Muscle layer of colon (tissue), 2 donors: ENCODE measurements at regions not wholly inside any gene's neighbourhood (a gene's known extent, or its start where the extent isn't known, plus 50 kb on each side); places are given as distances from the start of the nearest gene placed in this dataset.
A peak's percentile ranks its signal among the peaks of the same experiment; 100 is the strongest.

ENCODE experiments used
- H3K27ac ChIP-seq: one replicate; pipeline ENCODE4 v1.7.0; 2013; ENCODE audit warnings: low read depth, mild to moderate bottlenecking, low read length, moderate library complexity
- H3K27me3 ChIP-seq, 2 donors: one replicate each; pipeline ENCODE4 v1.7.0; 2013; ENCODE audit warnings: low read length in 2 of 2, mild to moderate bottlenecking in 2 of 2; ENCODE audit not compliant: insufficient read depth in 2 of 2, control insufficient read depth in 1 of 2
- H3K36me3 ChIP-seq: one replicate; pipeline ENCODE4 v1.7.0; 2013; ENCODE audit warnings: mild to moderate bottlenecking, low read length; ENCODE audit not compliant: insufficient read depth
- H3K4me1 ChIP-seq: one replicate; pipeline ENCODE4 v1.7.0; 2013; ENCODE audit warnings: mild to moderate bottlenecking, low read length; ENCODE audit not compliant: insufficient read depth
- H3K4me3 ChIP-seq, 2 donors: one replicate each; pipeline ENCODE4 v1.7.0; 2013; ENCODE audit warnings: low read length in 2 of 2, low read depth in 1 of 2, mild to moderate bottlenecking in 1 of 2, moderate library complexity in 1 of 2
- H3K9ac ChIP-seq: one replicate; pipeline ENCODE4 v1.7.0; 2013; ENCODE audit warnings: low read length
- H3K9me3 ChIP-seq: one replicate; pipeline ENCODE4 v1.7.0; 2013; ENCODE audit warnings: mild to moderate bottlenecking, low read length
- donor health status: abdominal sarcoma.
- donor health status: Adenocarcinoma of cecum.

DNA sequence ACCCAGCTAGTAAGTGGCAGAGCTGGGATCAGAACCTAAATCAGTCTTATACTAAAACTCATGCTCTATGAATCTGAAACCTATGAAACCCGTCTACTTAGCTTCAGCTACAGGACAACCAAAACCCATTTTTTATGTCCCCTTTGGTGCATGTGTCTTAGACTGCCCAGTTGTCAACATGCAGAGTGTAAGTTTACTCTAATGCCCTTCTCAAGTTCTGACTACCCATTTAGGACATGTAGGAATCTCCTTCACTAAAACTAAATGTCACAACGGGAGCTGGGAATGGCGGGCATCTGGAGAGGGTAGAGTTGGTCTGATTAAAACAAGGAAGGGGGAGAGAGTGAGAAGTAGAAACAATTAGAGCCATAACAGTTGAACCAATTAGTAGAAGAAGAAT is 167.9 kb upstream of the UBASH3B start:
- Histone ChIP-seq H3K27me3 (no peaks in the 10 kb centered on the region), H3K9me3 (no peaks in the 10 kb centered on the region), H3K36me3 (no peaks in the 10 kb centered on the region), H3K4me1 (peaks cover 10% of the 10 kb centered on the region), H3K9ac (no peak overlapping the region), H3K4me3 (no peak overlapping the region), H3K27ac (no peak overlapping the region)

DNA sequence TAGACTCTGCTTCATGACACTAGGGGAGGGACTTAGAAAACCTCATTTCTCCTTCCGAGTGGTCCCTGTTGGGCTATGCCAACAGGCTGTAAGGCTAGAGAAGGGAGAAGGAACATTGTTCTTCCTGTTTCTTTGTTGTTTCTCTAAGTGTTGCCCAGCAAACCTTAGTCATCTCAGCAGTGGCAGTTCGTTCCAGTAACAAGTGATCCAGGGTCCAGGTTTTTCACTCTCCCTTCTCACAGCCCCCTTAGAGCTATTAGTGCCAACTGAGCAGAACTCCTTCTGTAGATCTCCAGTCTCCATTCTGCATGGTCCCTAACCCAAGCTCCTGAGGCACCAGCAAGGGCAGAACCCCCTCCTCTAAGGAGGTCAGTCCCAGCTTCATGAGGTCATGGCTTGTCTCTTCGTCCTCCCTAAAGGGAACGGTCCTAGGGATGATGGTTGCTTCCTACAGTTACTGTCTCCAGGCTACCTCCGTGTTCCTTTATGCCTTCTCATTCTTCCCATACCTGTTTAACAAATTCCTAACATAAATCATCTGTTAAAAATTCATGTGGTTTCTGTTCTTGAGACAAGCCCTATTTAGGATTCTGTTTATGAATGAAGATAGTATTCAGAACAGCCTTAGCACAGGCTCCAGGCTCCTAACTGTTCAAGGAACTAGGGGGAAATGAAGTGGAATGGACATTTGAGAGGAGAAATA is 168.6 kb upstream of the UBASH3B start:
- no peak overlapping the region for H3K27ac ChIP-seq
- no peaks in the 10 kb centered on the region for H3K27me3 ChIP-seq
- no peaks in the 10 kb centered on the region for H3K9me3 ChIP-seq
- no peak overlapping the region for H3K4me3 ChIP-seq
- H3K4me1 ChIP-seq: peaks cover 9% of the 10 kb centered on the region
- no peak overlapping the region for H3K9ac ChIP-seq
- H3K36me3 ChIP-seq: no peaks in the 10 kb centered on the region

DNA sequence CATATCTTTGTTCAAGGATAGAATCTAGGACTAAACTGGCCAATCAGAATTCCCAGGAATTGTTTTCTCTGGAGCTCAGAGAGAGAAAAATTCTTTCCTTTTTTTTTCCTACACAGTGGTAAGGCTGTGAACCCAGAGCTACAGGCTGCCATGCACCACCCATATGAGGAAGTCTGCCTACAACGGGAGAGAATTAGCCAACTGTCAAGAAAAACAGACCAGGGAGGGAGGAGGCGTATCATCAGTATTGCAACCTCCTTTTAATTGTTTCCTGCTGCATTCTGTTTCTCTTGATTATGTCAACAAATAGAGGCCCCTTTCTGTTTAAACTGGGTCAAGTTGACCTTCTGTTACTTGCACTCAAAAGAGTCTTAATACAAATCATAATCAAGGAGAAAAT is 176.5 kb upstream of the UBASH3B start:
- no peaks in the 10 kb centered on the region for H3K4me1 ChIP-seq
- H3K9me3 ChIP-seq: no peaks in the 10 kb centered on the region
- H3K9ac ChIP-seq: no peak overlapping the region

DNA sequence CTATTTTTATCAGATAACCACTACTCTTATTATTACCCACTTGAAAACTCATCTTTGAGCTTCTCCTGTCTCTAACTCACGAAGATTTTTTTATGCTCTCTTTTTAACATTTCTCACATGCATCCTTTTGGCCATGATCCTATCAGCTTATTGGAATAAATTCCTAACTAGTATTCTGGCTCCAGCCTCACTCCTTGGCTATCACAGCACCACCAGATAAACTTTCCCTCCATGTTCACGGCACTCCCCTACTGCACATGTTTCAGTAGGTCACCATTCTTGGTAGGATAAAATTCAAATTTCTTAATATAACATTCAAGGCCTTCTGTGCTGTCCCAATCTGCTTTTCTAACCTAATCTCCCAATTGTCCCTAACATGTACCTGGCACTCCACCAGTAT is 186.6 kb upstream of the UBASH3B start:
- H3K4me3 ChIP-seq: no peak overlapping the region

More for the DNA sequence above, 176.5 kb upstream of the UBASH3B start:
- H3K27me3 ChIP-seq: no peaks in the 10 kb centered on the region
- H3K36me3 ChIP-seq: no peaks in the 10 kb centered on the region
- no peak overlapping the region for H3K4me3 ChIP-seq
- H3K27ac ChIP-seq: no peak overlapping the region

DNA sequence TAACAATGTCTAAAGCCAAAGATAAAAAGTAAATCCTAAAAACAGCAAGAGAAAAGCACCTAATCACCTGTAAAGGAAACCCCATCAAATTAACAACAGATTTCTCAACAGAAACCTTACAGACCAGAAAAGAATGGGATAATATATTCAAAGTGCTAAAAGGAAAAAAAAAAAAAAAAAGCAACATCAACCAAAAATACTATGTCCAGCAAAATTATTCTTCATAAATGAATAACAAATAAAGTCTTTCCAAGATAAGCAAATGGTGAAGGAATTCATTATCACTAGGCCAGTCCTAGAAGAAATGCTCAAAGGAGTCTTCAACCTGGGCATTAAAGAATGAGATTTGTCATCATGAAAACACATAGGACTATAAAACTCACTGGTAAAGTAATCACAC is 192.0 kb upstream of the UBASH3B start:
- no peaks in the 10 kb centered on the region for H3K4me1 ChIP-seq
- no peak overlapping the region for H3K9ac ChIP-seq
- no peak overlapping the region for H3K27ac ChIP-seq
- no peaks in the 10 kb centered on the region for H3K36me3 ChIP-seq
- H3K9me3 ChIP-seq: no peaks in the 10 kb centered on the region
- no peak overlapping the region for H3K4me3 ChIP-seq
- no peaks in the 10 kb centered on the region for H3K27me3 ChIP-seq

More for the DNA sequence above, 186.6 kb upstream of the UBASH3B start:
- Histone ChIP-seq H3K9me3 (no peaks in the 10 kb centered on the region), H3K27ac (no peak overlapping the region), H3K9ac (no peak overlapping the region), H3K4me1 (no peaks in the 10 kb centered on the region), H3K27me3 (no peaks in the 10 kb centered on the region), H3K36me3 (no peaks in the 10 kb centered on the region)

DNA sequence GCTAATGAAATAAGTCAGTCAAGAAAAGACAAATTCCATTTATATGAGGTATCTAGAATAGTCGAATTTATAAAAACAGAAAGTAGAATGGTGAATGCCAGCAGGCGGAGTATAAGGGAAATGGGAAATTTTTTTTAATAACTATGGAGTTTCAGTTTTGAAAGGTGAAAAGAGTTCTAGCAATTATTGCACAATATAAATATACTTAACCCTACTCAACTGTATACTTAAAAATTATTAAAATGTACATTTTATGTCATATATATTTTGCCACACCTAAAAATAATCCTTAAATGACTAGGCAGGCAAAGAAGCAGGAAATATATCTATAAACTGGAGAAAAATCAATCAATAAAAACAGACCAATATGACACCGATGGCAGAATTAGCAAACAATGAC is 196.5 kb upstream of the UBASH3B start:
- H3K27ac ChIP-seq: no peak overlapping the region
- H3K4me1 ChIP-seq: no peaks in the 10 kb centered on the region
- no peaks in the 10 kb centered on the region for H3K27me3 ChIP-seq
- H3K9me3 ChIP-seq: no peaks in the 10 kb centered on the region
- no peaks in the 10 kb centered on the region for H3K36me3 ChIP-seq
- H3K4me3 ChIP-seq: no peak overlapping the region
- H3K9ac ChIP-seq: no peak overlapping the region

DNA sequence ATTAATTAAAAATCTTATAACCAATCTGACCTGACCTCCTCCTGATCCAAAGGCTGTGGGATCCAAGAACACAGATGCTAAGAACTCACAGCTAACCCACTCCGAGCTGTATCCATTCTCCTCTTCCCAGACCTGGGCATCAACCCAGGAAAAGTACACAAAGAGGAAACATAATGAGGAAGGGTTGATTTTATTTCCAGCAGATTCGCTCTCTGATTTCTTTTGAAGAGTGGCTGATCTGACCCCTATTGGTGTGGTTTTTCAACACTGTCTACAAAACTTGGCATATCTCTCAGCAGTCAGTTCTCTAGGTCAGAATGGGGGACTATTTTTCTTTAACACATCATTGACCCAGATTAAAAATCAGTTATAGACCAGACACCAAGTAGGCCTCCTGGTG is 201.9 kb upstream of the UBASH3B start:
- Histone ChIP-seq H3K4me1 (no peaks in the 10 kb centered on the region), H3K36me3 (no peaks in the 10 kb centered on the region), H3K27me3 (no peaks in the 10 kb centered on the region), H3K4me3 (no peak overlapping the region), H3K9ac (no peak overlapping the region), H3K27ac (no peak overlapping the region), H3K9me3 (no peaks in the 10 kb centered on the region)

DNA sequence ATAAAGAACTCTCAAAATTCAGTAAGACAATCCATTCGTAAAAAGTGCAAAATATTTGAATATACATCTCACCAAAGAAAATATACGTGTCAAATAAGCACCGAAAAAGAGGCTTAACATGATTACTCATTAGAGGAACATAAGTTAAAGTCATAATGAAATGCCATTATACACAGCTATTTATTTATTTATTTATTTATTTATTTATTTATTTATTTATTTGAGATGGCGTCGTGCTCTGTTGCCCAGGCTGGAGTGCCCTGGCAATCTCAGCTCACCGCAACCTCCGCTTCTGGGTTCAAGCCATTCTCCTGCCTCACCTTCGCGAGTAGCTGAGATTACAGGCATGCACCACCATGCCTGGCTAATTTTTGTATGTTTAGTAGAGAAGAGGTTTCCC is 203.6 kb upstream of the UBASH3B start:
- no peaks in the 10 kb centered on the region for H3K9me3 ChIP-seq

DNA sequence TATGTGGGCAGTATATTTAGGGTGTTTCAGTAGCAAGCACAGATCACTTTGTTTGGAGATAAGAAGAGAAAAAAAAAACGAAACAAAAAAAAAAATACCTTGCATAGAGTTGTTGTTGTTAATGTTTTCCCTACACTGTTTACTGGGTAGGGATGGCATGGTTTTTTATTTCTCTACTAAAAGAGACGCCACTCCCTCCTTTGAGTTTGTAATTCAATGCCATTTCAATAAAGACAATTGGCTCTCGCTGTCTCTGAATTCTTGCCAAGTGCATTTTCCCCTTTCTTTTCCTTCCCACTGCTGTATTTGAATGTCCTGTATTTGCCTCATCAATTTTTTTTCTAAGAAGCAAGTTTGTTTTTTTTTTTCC is 213.9 kb upstream of the UBASH3B start:
- no peaks in the 10 kb centered on the region for H3K36me3 ChIP-seq
- no peak overlapping the region for H3K9ac ChIP-seq
- no peaks in the 10 kb centered on the region for H3K27me3 ChIP-seq
- H3K9me3 ChIP-seq: no peaks in the 10 kb centered on the region
- H3K4me1 ChIP-seq: peaks cover 10% of the 10 kb centered on the region
- peak overlapping the region; percentile 12 for H3K27ac ChIP-seq
- peak overlapping the region in 1 of 2 donors; percentile 30 for H3K4me3 ChIP-seq

More for the DNA sequence above, 203.6 kb upstream of the UBASH3B start:
- no peaks in the 10 kb centered on the region for H3K36me3 ChIP-seq
- H3K27me3 ChIP-seq: no peaks in the 10 kb centered on the region
- H3K4me3 ChIP-seq: no peak overlapping the region
- H3K4me1 ChIP-seq: no peaks in the 10 kb centered on the region
- no peak overlapping the region for H3K27ac ChIP-seq
- no peak overlapping the region for H3K9ac ChIP-seq

DNA sequence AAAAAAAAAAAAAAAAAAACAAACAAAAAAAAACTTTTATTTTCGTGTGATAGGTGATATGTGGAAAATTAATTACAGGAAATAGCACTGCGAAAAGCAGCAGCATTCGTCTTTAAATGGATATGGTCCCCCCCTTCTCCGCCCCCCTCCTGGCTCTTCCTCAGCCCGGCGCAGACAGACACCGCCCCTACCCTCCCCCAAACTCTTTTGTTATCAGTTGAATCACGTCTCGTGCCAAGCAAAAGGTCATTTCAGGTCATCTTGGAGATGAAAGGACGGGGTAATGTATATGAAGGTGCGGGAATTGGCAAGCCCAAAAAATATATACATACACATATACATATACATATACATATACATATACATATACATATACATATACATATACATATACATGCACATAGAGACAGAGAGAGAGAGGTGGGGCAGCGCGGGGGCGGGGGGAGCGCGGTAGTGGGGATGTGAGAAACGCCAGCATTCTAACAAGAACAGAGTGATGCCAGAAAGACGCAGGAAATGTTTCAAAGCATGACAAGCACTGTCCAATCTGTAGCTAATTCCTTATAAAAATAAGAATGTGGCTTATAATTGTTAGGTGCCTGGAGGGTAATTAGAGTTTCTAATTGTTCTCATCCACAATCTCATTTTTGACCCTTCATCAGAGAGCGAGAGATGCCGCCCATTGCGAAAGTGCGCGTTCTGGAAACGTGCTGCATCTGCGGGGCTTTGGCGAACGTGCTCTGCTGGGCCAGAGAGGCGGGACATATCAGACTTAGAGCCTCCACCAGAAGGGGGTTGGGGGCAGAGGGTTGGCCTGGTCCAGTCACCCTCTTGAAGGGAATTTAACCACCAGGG is 214.5 kb upstream of the UBASH3B start:
- Histone ChIP-seq H3K4me3 (peak overlapping the region; percentile 42 to 68), H3K4me1 (peaks cover 10% of the 10 kb centered on the region), H3K9ac (no peak overlapping the region), H3K27ac (peak overlapping the region; percentile 12), H3K36me3 (no peaks in the 10 kb centered on the region), H3K27me3 (no peaks in the 10 kb centered on the region), H3K9me3 (no peaks in the 10 kb centered on the region)

DNA sequence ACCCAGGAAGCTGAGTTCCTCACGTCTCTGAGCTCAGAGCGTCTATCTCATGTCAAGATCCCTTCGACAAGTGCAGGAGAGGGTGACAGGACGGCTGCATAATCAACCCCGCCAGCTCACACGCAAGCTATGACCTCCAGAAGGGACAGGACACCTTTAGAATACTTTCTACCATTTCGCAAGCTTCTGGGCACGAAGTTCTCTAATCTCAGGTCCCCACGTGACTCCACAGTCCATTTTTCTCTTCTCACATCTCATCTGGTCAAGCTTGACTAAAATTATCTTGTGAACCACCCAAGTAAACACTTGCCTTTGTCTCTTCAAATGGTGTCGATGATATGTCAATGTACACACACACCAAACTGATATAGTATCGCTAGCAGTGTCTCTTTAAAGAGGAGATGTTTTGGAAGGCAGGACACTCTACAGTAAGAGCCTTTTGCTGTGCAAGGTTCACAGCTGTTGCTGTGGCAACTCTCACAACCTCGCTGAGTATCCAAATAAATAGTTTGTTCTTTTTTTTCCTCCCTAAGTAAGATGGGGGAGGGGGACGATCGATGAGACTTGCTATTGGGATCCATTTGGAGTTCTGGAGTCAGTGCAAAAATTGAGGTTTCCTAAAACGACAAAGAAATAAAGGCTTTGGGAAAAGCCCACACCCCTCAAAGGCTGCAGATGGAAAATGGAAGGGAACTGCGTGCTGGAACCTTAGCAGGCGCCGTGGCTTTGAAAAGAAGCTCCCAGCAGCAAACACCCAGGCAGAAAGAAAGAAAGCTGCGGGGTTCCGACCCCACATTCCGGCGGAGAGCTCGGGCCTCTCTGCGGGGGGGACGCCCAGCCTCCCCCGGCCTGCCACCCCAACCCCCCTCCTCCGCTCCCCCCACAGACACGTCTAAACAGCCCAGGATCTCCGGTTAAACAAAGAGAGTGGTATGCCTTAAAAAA is 215.4 kb upstream of the UBASH3B start:
- no peaks in the 10 kb centered on the region for H3K9me3 ChIP-seq
- peaks cover 10% of the 10 kb centered on the region for H3K4me1 ChIP-seq
- peak overlapping the region; percentile 49 for H3K9ac ChIP-seq
- H3K27ac ChIP-seq: peak overlapping the region; percentile 17
- H3K27me3 ChIP-seq: no peaks in the 10 kb centered on the region
- H3K36me3 ChIP-seq: no peaks in the 10 kb centered on the region
- H3K4me3 ChIP-seq: peak overlapping the region; percentile 42 to 68
